Breast epithelium (tissue), 4 donors: ENCODE measurements at regions not wholly inside any gene's neighbourhood (a gene's known extent, or its start where the extent isn't known, plus 50 kb on each side); places are given as distances from the start of the nearest gene placed in this dataset.

Experiments used
- DNase-seq, 2 donors: peaks; one replicate each; pipeline ENCODE4 v3.0.0-alpha.2; 2019; ENCODE audit warnings: low spot score in 2 of 2
- H3K27ac ChIP-seq, 2 donors: fragments of 200-600 bp; sonication (generic) in 1 of 2; one replicate each; pipeline ENCODE4 v1.5.1; 2016 to 2019; ENCODE audit warnings: mild to moderate bottlenecking in 1 of 2
- H3K27me3 ChIP-seq, 2 donors: fragments of 200-600 bp; sonication (generic) in 1 of 2; one replicate each; pipeline versions ENCODE4 v1.5.1 to v1.6.0; 2017 to 2019; ENCODE audit warnings: control low read depth in 1 of 2, mild to moderate bottlenecking in 1 of 2
- H3K36me3 ChIP-seq: fragments of 200-600 bp; one replicate; pipeline ENCODE4 v1.5.1; 2019
- H3K4me1 ChIP-seq, 2 donors: fragments of 200-600 bp; sonication (generic); one replicate each; pipeline ENCODE4 v1.5.1; 2016 to 2019; ENCODE audit warnings: control low read depth in 1 of 2
- H3K4me3 ChIP-seq, 3 donors: fragments of 200-600 bp; sonication (generic); 1 replicate in 2 of 3; 2 replicates in 1 of 3; pipeline ENCODE4 v1.5.1; 2016 to 2019; ENCODE audit warnings: mild to moderate bottlenecking in 3 of 3, moderate library complexity in 2 of 3
- H3K9me3 ChIP-seq, 2 donors: fragments of 200-600 bp; sonication (generic) in 1 of 2; one replicate each; pipeline ENCODE4 v1.5.1; 2016 to 2019; ENCODE audit warnings: control low read depth in 1 of 2
- POLR2A ChIP-seq: fragments of 450-650 bp; IDR thresholded peaks from one replicate; pipeline ENCODE4 v1.6.1; 2016; ENCODE audit warnings: antibody characterized with exemption, mild to moderate bottlenecking, moderate library complexity
- POLR2AphosphoS5 ChIP-seq, 3 donors: sonication (generic); formaldehyde crosslinking; IDR thresholded peaks; one replicate each; pipeline ENCODE4 v1.6.1; 2017; ENCODE audit warnings: antibody characterized with exemption in 3 of 3
- intact Hi-C: fragments of 100-400 bp; cut with DNase I; formaldehyde crosslinking; loops from one replicate; pipeline ENCODE4 v1.15.1; 2023; ENCODE audit warnings: low total_unique reads
- TF ChIP-seq, protein P1 (sequence below), 3 donors: fragments of 450-650 bp; IDR thresholded peaks; one replicate each; pipeline ENCODE4 v1.5.1; 2016 to 2017; ENCODE audit warnings: antibody characterized with exemption in 3 of 3, mild to moderate bottlenecking in 3 of 3, moderate library complexity in 3 of 3

DNA sequence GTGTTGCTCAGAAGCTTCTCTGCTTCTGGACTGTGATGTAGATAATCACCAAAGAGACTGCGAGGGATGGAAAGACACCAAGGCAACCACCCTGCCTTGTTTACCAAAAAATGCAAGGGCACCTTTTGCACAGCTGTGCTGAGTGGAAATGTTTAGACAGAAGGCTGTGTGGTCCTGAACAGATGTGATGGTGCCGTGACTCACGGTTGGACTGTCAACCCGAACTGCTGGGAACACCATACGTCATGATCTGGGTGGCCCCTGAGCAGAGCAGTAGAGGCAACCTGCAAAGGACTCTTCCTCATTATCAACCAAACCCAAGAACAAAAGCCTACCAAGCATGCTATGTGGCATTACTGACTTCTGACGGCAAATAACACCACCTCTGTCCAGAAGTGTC is 61.3 kb upstream of the LPP start:
- Histone ChIP-seq H3K9me3 (no peaks in the 10 kb centered on the region), H3K4me3 (no peak overlapping the region), H3K27ac (no peak overlapping the region), H3K4me1 (no peaks in the 10 kb centered on the region), H3K36me3 (no peaks in the 10 kb centered on the region), H3K27me3 (no peaks in the 10 kb centered on the region)
- TF ChIP-seq POLR2A (no peak), POLR2AphosphoS5 (IDR thresholded peaks at IDR 0.05) (no peak)
- TF ChIP-seq, protein P1, sequence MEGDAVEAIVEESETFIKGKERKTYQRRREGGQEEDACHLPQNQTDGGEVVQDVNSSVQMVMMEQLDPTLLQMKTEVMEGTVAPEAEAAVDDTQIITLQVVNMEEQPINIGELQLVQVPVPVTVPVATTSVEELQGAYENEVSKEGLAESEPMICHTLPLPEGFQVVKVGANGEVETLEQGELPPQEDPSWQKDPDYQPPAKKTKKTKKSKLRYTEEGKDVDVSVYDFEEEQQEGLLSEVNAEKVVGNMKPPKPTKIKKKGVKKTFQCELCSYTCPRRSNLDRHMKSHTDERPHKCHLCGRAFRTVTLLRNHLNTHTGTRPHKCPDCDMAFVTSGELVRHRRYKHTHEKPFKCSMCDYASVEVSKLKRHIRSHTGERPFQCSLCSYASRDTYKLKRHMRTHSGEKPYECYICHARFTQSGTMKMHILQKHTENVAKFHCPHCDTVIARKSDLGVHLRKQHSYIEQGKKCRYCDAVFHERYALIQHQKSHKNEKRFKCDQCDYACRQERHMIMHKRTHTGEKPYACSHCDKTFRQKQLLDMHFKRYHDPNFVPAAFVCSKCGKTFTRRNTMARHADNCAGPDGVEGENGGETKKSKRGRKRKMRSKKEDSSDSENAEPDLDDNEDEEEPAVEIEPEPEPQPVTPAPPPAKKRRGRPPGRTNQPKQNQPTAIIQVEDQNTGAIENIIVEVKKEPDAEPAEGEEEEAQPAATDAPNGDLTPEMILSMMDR (IDR thresholded peaks at IDR 0.05) = no peak
- intact Hi-C loops = no loop called here
- no peak for DNase-seq

DNA sequence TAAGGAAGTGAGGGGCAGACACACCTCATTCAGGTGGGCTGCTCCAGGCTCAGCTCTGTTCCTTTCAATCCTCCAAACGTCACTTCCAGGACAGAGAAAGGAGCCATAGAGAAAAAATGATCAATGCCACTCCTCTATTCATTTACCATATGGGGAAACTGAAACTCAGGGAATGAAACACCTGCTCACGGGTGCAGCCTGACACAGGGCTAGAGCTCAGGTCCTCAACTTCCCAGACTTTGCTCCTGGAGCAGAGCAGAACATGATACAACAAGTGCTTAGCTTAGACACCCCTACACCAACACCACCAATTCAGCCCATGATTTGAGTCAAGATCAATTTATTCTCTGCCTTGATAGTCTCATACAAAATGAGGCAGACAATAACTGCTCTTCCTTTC is 58.5 kb upstream of the LPP start:
- Histone ChIP-seq H3K27ac (no peak overlapping the region), H3K9me3 (peaks cover 0 to 4% of the 10 kb centered on the region in 2 donors), H3K4me3 (no peak overlapping the region), H3K27me3 (no peaks in the 10 kb centered on the region), H3K4me1 (no peaks in the 10 kb centered on the region), H3K36me3 (no peaks in the 10 kb centered on the region)
- intact Hi-C loops = no loop called here
- DNase-seq = no peak
- TF ChIP-seq, protein P1 (IDR thresholded peaks at IDR 0.05) = no peak
- TF ChIP-seq POLR2A = no peak
- TF ChIP-seq POLR2AphosphoS5 (IDR thresholded peaks at IDR 0.05) = no peak

DNA sequence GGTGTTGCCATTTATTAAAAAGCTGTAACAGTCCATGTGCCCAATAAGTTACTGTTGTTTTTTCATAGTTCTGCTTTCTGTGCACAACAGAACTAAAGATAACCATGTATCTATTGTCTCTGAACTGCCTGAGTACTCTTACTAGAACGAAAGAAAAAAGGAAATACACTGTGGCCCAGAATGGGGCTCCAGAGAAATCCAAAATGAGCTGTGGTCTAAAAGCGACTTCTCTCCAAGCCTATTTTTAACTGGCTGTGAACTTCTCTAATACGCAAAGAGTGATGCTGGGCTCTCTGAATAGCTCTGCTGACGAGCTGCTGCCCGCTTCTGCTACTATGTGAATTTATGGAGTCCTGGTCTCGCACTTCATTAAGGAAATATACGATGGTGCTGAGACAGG is 56.2 kb upstream of the LPP start:
- no peak overlapping the region for H3K4me3 ChIP-seq
- intact Hi-C loops = no loop called here
- no peak overlapping the region for H3K27ac ChIP-seq
- H3K27me3 ChIP-seq = no peaks in the 10 kb centered on the region
- TF ChIP-seq POLR2AphosphoS5 (IDR thresholded peaks at IDR 0.05) (no peak), POLR2A (no peak)
- TF ChIP-seq, protein P1 (IDR thresholded peaks at IDR 0.05) = no peak
- peaks cover 9 to 10% of the 10 kb centered on the region in 2 donors for H3K9me3 ChIP-seq
- DNase-seq = no peak
- H3K4me1 ChIP-seq = no peaks in the 10 kb centered on the region
- no peaks in the 10 kb centered on the region for H3K36me3 ChIP-seq

DNA sequence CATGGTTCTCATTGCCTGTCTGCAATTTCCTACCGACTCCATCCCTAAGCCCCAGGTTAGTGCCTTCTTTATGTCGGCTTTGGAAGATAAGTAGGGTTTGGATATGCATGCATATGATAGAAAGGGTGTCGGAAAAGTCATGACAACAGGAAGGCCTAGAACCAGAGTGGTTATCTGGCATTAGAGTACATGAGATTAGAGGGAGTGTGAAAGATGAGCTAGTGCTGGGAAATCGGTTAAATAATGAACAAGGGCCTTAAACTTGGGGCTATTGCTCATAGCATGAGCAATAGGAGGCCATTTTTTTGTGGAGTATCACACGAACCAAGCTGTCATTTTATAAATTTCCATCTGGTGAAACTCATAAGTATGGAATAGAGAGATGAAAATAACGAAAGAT is 54.0 kb upstream of the LPP start:
- H3K27ac ChIP-seq = no peak overlapping the region
- H3K4me1 ChIP-seq = no peaks in the 10 kb centered on the region
- TF ChIP-seq POLR2A (no peak), POLR2AphosphoS5 (IDR thresholded peaks at IDR 0.05) (no peak)
- TF ChIP-seq, protein P1 (IDR thresholded peaks at IDR 0.05) = no peak
- H3K9me3 ChIP-seq = peaks cover 9 to 10% of the 10 kb centered on the region in 2 donors
- intact Hi-C loops = no loop called here
- no peaks in the 10 kb centered on the region for H3K27me3 ChIP-seq
- no peak overlapping the region for H3K4me3 ChIP-seq
- H3K36me3 ChIP-seq = no peaks in the 10 kb centered on the region
- no peak for DNase-seq

DNA sequence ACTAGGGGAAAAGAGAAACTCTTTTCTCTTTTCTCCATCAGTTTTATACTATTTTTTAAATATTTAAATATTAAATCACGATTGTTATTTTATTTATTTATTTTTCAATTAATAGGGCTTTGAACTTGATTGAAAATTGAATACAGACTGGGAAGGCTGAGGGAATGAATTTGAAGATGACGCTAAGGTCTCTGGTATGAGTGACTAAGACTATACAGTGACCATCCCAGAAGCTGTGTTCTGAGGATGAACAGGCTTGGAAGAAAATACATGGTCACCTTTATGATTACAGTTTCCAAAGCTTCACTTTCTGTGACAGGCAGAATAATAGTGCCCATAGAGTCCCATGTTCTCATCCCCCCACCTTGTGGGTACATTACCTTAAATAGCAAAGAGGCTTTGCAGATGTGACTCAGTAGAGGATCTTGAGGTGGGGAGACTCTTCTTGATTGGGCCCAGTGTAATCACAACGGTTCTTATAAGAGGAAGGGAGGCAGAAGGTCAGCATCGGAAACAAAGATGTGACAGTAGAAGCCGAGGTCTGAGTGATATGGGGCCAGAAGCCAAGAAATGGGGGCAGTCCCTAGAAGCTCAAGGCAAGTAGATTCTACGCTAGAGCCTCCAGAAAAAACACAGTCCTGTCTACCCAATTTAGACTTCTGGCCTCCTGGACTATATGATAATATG is 51.0 kb upstream of the LPP start:
- Histone ChIP-seq H3K36me3 (no peaks in the 10 kb centered on the region), H3K4me1 (no peaks in the 10 kb centered on the region), H3K27me3 (no peaks in the 10 kb centered on the region), H3K9me3 (peaks cover 9 to 10% of the 10 kb centered on the region in 2 donors), H3K4me3 (no peak overlapping the region), H3K27ac (no peak overlapping the region)
- TF ChIP-seq POLR2A = no peak
- no peak for TF ChIP-seq POLR2AphosphoS5 (IDR thresholded peaks at IDR 0.05)
- TF ChIP-seq, protein P1 (IDR thresholded peaks at IDR 0.05) = no peak
- no peak for DNase-seq
- intact Hi-C loops = no loop called here
